NCI-H526 treated with DMSO at 0.1 percent for 48 hours (cell line): ENCODE measurements at regions not wholly inside any gene's neighbourhood (a gene's known extent, or its start where the extent isn't known, plus 50 kb on each side); places are given as distances from the start of the nearest gene placed in this dataset.
"Not testable (repeated sequence)": the region's sequence is repeated elsewhere in the genome, so short reads cannot be mapped to it uniquely, and the experiment has no call there.

ENCODE experiments used
- DNase-seq: peaks from one replicate; lab custom pipeline; 2025; lab: John Stamatoyannopoulos, UW

- no peak for DNase-seq
Observed at GRCh38 chr13:50156561-50157127, 141.4 kb downstream of the KCNRG start.

DNA sequence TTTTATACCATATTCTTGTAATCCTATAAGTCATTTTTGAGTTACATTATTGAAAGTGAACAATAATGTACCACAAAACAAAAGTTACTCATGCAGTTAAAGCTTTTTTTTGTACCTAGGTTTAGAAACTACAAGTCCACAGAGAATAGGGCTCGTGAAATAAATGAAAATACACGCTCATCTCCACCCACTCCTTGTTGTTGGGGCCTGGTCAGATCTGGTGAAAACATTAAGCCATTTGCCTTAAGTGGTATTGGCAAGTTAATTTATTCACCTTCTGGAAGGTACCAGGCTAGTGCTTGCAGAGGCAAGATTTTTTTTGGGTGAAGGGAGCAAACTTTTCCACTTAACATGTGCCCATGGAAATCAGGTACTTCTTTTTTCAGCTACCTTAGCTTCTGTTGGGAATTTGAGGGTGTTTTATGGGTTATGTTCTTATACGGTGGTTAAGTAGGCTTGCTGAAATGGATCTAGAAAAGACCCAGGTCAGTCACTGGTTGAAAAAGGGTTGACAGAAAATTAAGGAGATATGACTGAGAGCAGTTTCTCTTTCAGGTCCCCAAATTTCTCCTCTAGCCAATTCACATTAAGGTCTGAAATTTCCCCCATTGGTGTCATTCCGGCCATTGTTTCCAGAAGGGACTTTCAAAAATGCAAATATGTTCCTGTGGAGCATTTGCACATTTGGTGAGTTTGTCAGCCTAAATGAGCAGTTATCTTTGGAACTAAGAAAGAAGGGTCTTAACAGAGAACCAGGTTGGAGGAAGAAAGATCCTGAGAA is 143.3 kb downstream of the KCNRG start:
- DNase-seq, result no peak

GRCh38 chr13:50159607-50160006 is 144.4 kb downstream of the KCNRG start:
- no peak for DNase-seq

- no peak for DNase-seq
Observed at GRCh38 chr13:50161052-50161451, 145.8 kb downstream of the KCNRG start.

DNA sequence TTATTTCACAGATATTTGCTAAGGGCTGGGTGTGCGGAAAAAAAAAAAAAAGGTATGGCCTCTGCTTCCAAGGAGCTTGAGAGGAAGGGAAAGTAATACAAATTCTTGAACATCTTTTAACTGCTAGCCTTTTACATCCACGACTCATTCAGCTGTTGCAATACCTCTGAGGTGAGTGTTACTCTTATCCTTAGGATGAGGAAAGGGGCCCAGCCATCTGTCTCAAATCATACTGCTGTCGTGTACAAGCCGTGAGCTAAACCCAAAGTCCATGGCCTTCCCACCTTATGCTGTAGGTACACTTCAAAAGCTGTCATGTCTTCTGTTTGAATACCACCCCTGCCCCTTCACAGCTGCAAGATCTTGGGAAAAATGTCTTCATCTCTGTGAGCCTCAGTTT is 146.8 kb downstream of the KCNRG start:
- no peak for DNase-seq

GRCh38 chr13:50162567-50162966 is 147.3 kb downstream of the KCNRG start:
- DNase-seq, result no peak

GRCh38 chr13:50167224-50167947 is 152.1 kb downstream of the KCNRG start:
- no peak for DNase-seq

GRCh38 chr13:50167967-50168366 is 152.7 kb downstream of the KCNRG start:
- no peak for DNase-seq

GRCh38 chr13:50168786-50169185 is 153.5 kb downstream of the KCNRG start:
- no peak for DNase-seq

- no peak for DNase-seq
Observed at GRCh38 chr13:50170447-50171037, 155.3 kb downstream of the KCNRG start.

DNA sequence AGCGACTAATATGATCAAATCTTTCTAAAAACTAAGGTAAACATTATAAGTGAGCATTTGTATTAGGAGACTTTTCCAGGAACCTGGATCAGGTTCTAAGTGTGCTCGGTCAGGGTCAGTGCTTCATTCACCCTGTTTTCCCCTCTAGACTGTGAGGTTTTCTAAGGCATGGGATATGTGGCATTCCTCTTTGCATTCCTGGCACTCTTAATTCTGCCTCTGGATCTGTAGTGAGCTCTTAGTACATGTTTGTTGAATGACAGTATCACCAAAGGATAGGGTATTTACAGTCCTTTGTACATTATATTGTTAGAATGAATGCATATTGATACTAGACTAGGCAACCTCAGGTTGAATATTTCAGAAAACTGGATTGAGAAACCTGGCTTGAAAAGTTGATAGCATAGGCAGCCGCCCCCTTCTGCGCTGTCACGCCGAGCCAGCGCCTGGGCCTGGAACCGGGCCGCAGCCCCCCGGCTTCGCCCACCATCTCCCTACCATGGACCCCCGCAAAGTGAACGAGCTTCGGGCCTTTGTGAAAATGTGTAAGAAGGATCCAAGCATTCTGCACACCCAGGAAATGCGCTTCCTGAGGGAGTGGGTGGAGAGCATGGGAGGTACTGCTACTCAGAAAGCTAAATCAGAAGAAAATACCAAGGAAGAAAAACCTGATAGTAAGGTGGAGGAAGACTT is 156.5 kb downstream of the KCNRG start:
- no peak for DNase-seq

- DNase-seq, result not testable (repeated sequence)
Observed at GRCh38 chr13:50173045-50173444, 157.8 kb downstream of the KCNRG start.

GRCh38 chr13:50174630-50175029 is 159.4 kb downstream of the KCNRG start:
- DNase-seq, result no peak

- no peak for DNase-seq
Observed at GRCh38 chr13:50179977-50180376, 164.7 kb downstream of the KCNRG start.

GRCh38 chr13:50185769-50186763 is 170.8 kb downstream of the KCNRG start:
- peak; percentile 55 for DNase-seq

GRCh38 chr13:50187352-50188029 is 172.2 kb downstream of the KCNRG start:
- no peak for DNase-seq

DNA sequence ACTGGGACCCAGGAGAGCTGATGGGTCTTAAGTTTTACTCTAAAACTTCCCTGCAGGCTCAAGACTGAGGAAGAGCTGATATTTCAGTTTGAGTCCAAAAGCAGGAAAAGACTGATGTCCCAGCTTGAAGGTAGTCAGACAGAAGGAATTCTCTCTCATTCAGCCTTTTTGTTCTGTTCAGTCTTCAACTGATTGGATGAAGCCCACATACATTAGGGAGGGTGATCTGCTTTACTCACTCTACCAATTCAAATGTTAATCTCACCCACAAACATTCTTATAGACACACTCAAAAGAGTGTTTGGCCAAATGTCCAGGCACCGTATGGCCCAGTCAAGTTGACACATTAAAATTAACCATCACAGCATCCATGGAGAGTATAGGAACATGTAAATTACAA is 173.5 kb downstream of the KCNRG start:
- DNase-seq, result no peak

- no peak for DNase-seq
Observed at GRCh38 chr13:50189450-50189849, 174.2 kb downstream of the KCNRG start.

GRCh38 chr13:50191004-50191403 is 175.8 kb downstream of the KCNRG start:
- DNase-seq, result no peak

GRCh38 chr13:50192272-50192813 is 177.1 kb downstream of the KCNRG start:
- DNase-seq, result no peak
